SJCRH30 (cell line): ENCODE measurements at regions not wholly inside any gene's neighbourhood (a gene's known extent, or its start where the extent isn't known, plus 50 kb on each side); places are given as distances from the start of the nearest gene placed in this dataset.

Experiments
- DNase-seq, 2 experiments: peaks; one replicate each; pipeline ENCODE4 v3.0.0-alpha.2; 2015 to 2020
- H3K27ac ChIP-seq: fragments of 250-450 bp; sonication (Bioruptor Pico); 2 replicates; pipeline ENCODE4 v1.5.1; 2020; ENCODE audit warnings: mild to moderate bottlenecking, moderate library complexity
- H3K27me3 ChIP-seq: fragments of 250-450 bp; sonication (Bioruptor Pico); 2 replicates; pipeline ENCODE4 v1.5.1; 2020; ENCODE audit warnings: mild to moderate bottlenecking, moderate library complexity
- H3K36me3 ChIP-seq: fragments of 250-450 bp; sonication (Bioruptor Pico); 2 replicates; pipeline ENCODE4 v1.5.1; 2020; ENCODE audit warnings: mild to moderate bottlenecking, moderate library complexity
- H3K4me1 ChIP-seq: fragments of 250-450 bp; sonication (Bioruptor Pico); 2 replicates; pipeline ENCODE4 v1.5.1; 2020; ENCODE audit warnings: mild to moderate bottlenecking, moderate library complexity
- H3K4me3 ChIP-seq: fragments of 250-450 bp; sonication (Bioruptor Pico); 2 replicates; pipeline ENCODE4 v1.5.1; 2020; ENCODE audit warnings: mild to moderate bottlenecking, moderate library complexity
- H3K9me3 ChIP-seq: fragments of 250-450 bp; sonication (Bioruptor Pico); replicated peaks from 2 replicates; pipeline ENCODE4 v1.5.1; 2020; ENCODE audit warnings: mild to moderate bottlenecking, moderate library complexity

- DNase-seq, result no peak
- no peaks in the 10 kb centered on the region for H3K4me1 ChIP-seq
- no peak overlapping the region for H3K4me3 ChIP-seq
- 0 out of 2 replicates have a peak, but pooled peaks cover 2% of the 10 kb centered on the region for H3K9me3 ChIP-seq
- H3K27me3 ChIP-seq, result no peaks in the 10 kb centered on the region
- H3K36me3 ChIP-seq, result no peaks in the 10 kb centered on the region
- no peak overlapping the region for H3K27ac ChIP-seq
These were observed 1202.0 kb downstream of the EFNB2 start for GRCh38 chr13:105333416-105333815.

GRCh38 chr13:105329359-105329758 lies 1206.1 kb downstream of the EFNB2 start:
- H3K36me3 ChIP-seq, result no peaks in the 10 kb centered on the region
- no peak overlapping the region for H3K4me3 ChIP-seq
- H3K27ac ChIP-seq, result no peak overlapping the region
- H3K4me1 ChIP-seq, result no peaks in the 10 kb centered on the region
- no peak for DNase-seq
- H3K9me3 ChIP-seq, result 0 out of 2 replicates have a peak, but pooled peaks cover 2% of the 10 kb centered on the region
- no peaks in the 10 kb centered on the region for H3K27me3 ChIP-seq

- no peaks in the 10 kb centered on the region for H3K4me1 ChIP-seq
- DNase-seq, result no peak
- no peak overlapping the region for H3K4me3 ChIP-seq
- no peak overlapping the region for H3K27ac ChIP-seq
- H3K36me3 ChIP-seq, result no peaks in the 10 kb centered on the region
- 0 out of 2 replicates have a peak, but pooled peaks cover 2% of the 10 kb centered on the region for H3K9me3 ChIP-seq
- no peaks in the 10 kb centered on the region for H3K27me3 ChIP-seq
These were observed 1207.2 kb downstream of the EFNB2 start for GRCh38 chr13:105328212-105328611.

- Histone ChIP-seq H3K27me3 (no peaks in the 10 kb centered on the region), H3K9me3 (0 out of 2 replicates have a peak, but pooled peaks cover 2% of the 10 kb centered on the region), H3K4me1 (no peaks in the 10 kb centered on the region), H3K4me3 (no peak overlapping the region), H3K36me3 (no peaks in the 10 kb centered on the region), H3K27ac (no peak overlapping the region)
- no peak for DNase-seq
These were observed 1207.8 kb downstream of the EFNB2 start for GRCh38 chr13:105327581-105328126.

GRCh38 chr13:105319875-105320274 lies 1215.6 kb downstream of the EFNB2 start:
- no peaks in the 10 kb centered on the region for H3K27me3 ChIP-seq

GRCh38 chr13:105316731-105317130 lies 1218.7 kb downstream of the EFNB2 start:
- no peak overlapping the region for H3K4me3 ChIP-seq
- H3K4me1 ChIP-seq, result no peaks in the 10 kb centered on the region
- no peaks in the 10 kb centered on the region for H3K27me3 ChIP-seq
- no peak overlapping the region for H3K27ac ChIP-seq
- no peaks in the 10 kb centered on the region for H3K9me3 ChIP-seq
- H3K36me3 ChIP-seq, result no peaks in the 10 kb centered on the region
- no peak for DNase-seq

More at GRCh38 chr13:105319875-105320274, 1215.6 kb downstream of the EFNB2 start:
- DNase-seq, result no peak
- Histone ChIP-seq H3K4me1 (no peaks in the 10 kb centered on the region), H3K4me3 (no peak overlapping the region), H3K27ac (no peak overlapping the region), H3K9me3 (no peaks in the 10 kb centered on the region), H3K36me3 (no peaks in the 10 kb centered on the region)

- Histone ChIP-seq H3K27me3 (no peaks in the 10 kb centered on the region), H3K36me3 (no peaks in the 10 kb centered on the region), H3K27ac (no peak overlapping the region), H3K9me3 (no peaks in the 10 kb centered on the region), H3K4me1 (no peaks in the 10 kb centered on the region), H3K4me3 (no peak overlapping the region)
- DNase-seq, result no peak
These were observed 1222.6 kb downstream of the EFNB2 start for GRCh38 chr13:105312906-105313305.

GRCh38 chr13:105311094-105311493 lies 1224.4 kb downstream of the EFNB2 start:
- no peak overlapping the region for H3K4me3 ChIP-seq
- no peak overlapping the region for H3K27ac ChIP-seq
- H3K4me1 ChIP-seq, result no peaks in the 10 kb centered on the region
- H3K9me3 ChIP-seq, result no peaks in the 10 kb centered on the region
- no peak for DNase-seq
- H3K27me3 ChIP-seq, result no peaks in the 10 kb centered on the region
- no peaks in the 10 kb centered on the region for H3K36me3 ChIP-seq

- Histone ChIP-seq H3K36me3 (no peaks in the 10 kb centered on the region), H3K4me3 (no peak overlapping the region), H3K4me1 (no peaks in the 10 kb centered on the region), H3K9me3 (no peaks in the 10 kb centered on the region), H3K27me3 (no peaks in the 10 kb centered on the region), H3K27ac (no peak overlapping the region)
- no peak for DNase-seq
These were observed 1227.7 kb downstream of the EFNB2 start for GRCh38 chr13:105307776-105308175.

GRCh38 chr13:105297839-105298238 lies 1237.6 kb downstream of the EFNB2 start:
- H3K9me3 ChIP-seq, result no peaks in the 10 kb centered on the region
- H3K27ac ChIP-seq, result no peak overlapping the region
- no peak overlapping the region for H3K4me3 ChIP-seq

GRCh38 chr13:105291987-105292386 lies 1243.5 kb downstream of the EFNB2 start:
- H3K4me1 ChIP-seq, result no peaks in the 10 kb centered on the region
- DNase-seq, result no peak
- no peaks in the 10 kb centered on the region for H3K27me3 ChIP-seq
- no peak overlapping the region for H3K27ac ChIP-seq
- H3K4me3 ChIP-seq, result no peak overlapping the region
- H3K36me3 ChIP-seq, result no peaks in the 10 kb centered on the region
- H3K9me3 ChIP-seq, result no peaks in the 10 kb centered on the region

More at GRCh38 chr13:105297839-105298238, 1237.6 kb downstream of the EFNB2 start:
- no peaks in the 10 kb centered on the region for H3K4me1 ChIP-seq
- no peaks in the 10 kb centered on the region for H3K36me3 ChIP-seq
- H3K27me3 ChIP-seq, result no peaks in the 10 kb centered on the region
- no peak for DNase-seq

GRCh38 chr13:105290596-105290995 lies 1244.9 kb downstream of the EFNB2 start:
- Histone ChIP-seq H3K4me3 (no peak overlapping the region), H3K27ac (no peak overlapping the region), H3K9me3 (no peaks in the 10 kb centered on the region), H3K36me3 (no peaks in the 10 kb centered on the region), H3K27me3 (no peaks in the 10 kb centered on the region), H3K4me1 (no peaks in the 10 kb centered on the region)
- no peak for DNase-seq

- no peaks in the 10 kb centered on the region for H3K9me3 ChIP-seq
- peaks cover 11% of the 10 kb centered on the region; the same call in 1 of the 2 replicates for H3K4me1 ChIP-seq
- no peaks in the 10 kb centered on the region for H3K36me3 ChIP-seq
- H3K27me3 ChIP-seq, result no peaks in the 10 kb centered on the region
- H3K27ac ChIP-seq, result no peak overlapping the region
- no peak overlapping the region for H3K4me3 ChIP-seq
- no peak for DNase-seq
These were observed 1249.9 kb downstream of the EFNB2 start for GRCh38 chr13:105285526-105285925.

GRCh38 chr13:105282406-105283285 lies 1252.8 kb downstream of the EFNB2 start:
- H3K36me3 ChIP-seq, result no peaks in the 10 kb centered on the region
- DNase-seq, result no peak
- no peak overlapping the region for H3K27ac ChIP-seq
- H3K27me3 ChIP-seq, result no peaks in the 10 kb centered on the region
- no peaks in the 10 kb centered on the region for H3K9me3 ChIP-seq
- no peak overlapping the region for H3K4me3 ChIP-seq
- peaks cover 12% of the 10 kb centered on the region; the same call in 1 of the 2 replicates for H3K4me1 ChIP-seq

- no peak overlapping the region for H3K27ac ChIP-seq
- H3K4me3 ChIP-seq, result no peak overlapping the region
- no peaks in the 10 kb centered on the region for H3K27me3 ChIP-seq
These were observed 1256.5 kb downstream of the EFNB2 start for GRCh38 chr13:105278943-105279381.

More at GRCh38 chr13:105278943-105279381, 1256.5 kb downstream of the EFNB2 start:
- H3K9me3 ChIP-seq, result no peaks in the 10 kb centered on the region
- DNase-seq, result peak in 1 of 2 experiments; percentile 3
- H3K4me1 ChIP-seq, result peaks cover 12% of the 10 kb centered on the region; the same call in 1 of the 2 replicates
- H3K36me3 ChIP-seq, result no peaks in the 10 kb centered on the region
